Mesothelial cell of epicardium (in vitro differentiated cells): ENCODE measurements at regions not wholly inside any gene's neighbourhood (a gene's known extent, or its start where the extent isn't known, plus 50 kb on each side); places are given as distances from the start of the nearest gene placed in this dataset.

Source experiments
- DNase-seq, 2 experiments: peaks; one replicate each; pipeline ENCODE4 v3.0.0; 2021; ENCODE audit warnings: low spot score in 2 of 2; ENCODE audit not compliant: unreplicated experiment in 2 of 2
- H3K27ac Mint-ChIP-seq: 2 replicates; pipeline ENCODE4 v1.8.0; 2021; ENCODE audit warnings: mixed read lengths
- H3K27me3 Mint-ChIP-seq: 2 replicates; pipeline ENCODE4 v1.8.0; 2021; ENCODE audit warnings: low read depth, mixed read lengths
- H3K36me3 Mint-ChIP-seq: 2 replicates; pipeline ENCODE4 v1.8.0; 2021; ENCODE audit warnings: mixed read lengths
- H3K4me1 Mint-ChIP-seq: 2 replicates; pipeline ENCODE4 v1.8.0; 2021; ENCODE audit warnings: mixed read lengths
- H3K4me3 Mint-ChIP-seq: 2 replicates; pipeline ENCODE4 v1.8.0; 2021; ENCODE audit warnings: mild to moderate bottlenecking, moderate library complexity, mixed read lengths
- H3K9me3 Mint-ChIP-seq: 2 replicates; pipeline ENCODE4 v1.8.0; 2021; ENCODE audit warnings: mixed read lengths
- CTCF ChIP-seq: fragments of 200-600 bp; sonication (generic); IDR thresholded peaks from one replicate; pipeline ENCODE4 v1.5.0; 2021; ENCODE audit warnings: antibody characterized with exemption; ENCODE audit not compliant: unreplicated experiment

GRCh38 chr13:67827992-67828391 is 597.9 kb upstream of the PCDH9 start:
- H3K9me3 Mint-ChIP-seq: peaks cover 30% of the 10 kb centered on the region

DNA sequence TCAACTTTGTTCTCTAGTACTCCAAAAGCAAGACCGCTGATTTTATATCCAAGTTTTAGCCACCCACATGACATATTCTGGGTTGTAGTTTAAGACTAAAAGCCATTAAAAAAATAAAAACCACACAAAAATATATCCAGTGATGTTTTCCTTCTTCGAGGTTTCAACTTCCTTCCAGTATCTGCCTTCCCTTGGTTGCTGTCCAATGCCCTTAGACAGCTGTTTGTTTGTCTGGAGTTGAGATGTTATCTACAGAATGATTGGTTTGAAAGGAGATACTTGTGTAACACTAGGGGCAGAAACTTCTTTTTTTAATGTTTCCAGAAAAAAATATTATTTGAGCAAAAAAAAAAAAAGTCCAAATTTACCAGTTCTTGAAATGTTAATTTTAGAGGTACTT is 591.5 kb upstream of the PCDH9 start:
- no peak overlapping the region for H3K4me3 Mint-ChIP-seq
- peaks cover 1% of the 10 kb centered on the region for H3K36me3 Mint-ChIP-seq

More at GRCh38 chr13:67827992-67828391, 597.9 kb upstream of the PCDH9 start:
- no peak for DNase-seq
- peaks cover 13% of the 10 kb centered on the region for H3K4me1 Mint-ChIP-seq
- H3K27me3 Mint-ChIP-seq: no peaks in the 10 kb centered on the region
- no peak overlapping the region for H3K4me3 Mint-ChIP-seq
- peaks cover 1% of the 10 kb centered on the region for H3K36me3 Mint-ChIP-seq
- TF ChIP-seq CTCF: no peak
- H3K27ac Mint-ChIP-seq: no peak overlapping the region

GRCh38 chr13:67806796-67807195 is 576.7 kb upstream of the PCDH9 start:
- Mint-ChIP-seq H3K4me3 (no peak overlapping the region), H3K27me3 (no peaks in the 10 kb centered on the region), H3K9me3 (peaks cover 9% of the 10 kb centered on the region), H3K27ac (no peak overlapping the region), H3K4me1 (peaks cover 3% of the 10 kb centered on the region), H3K36me3 (peaks cover 4% of the 10 kb centered on the region)
- DNase-seq: no peak
- no peak for TF ChIP-seq CTCF

More for the DNA sequence above, 591.5 kb upstream of the PCDH9 start:
- Mint-ChIP-seq H3K27me3 (no peaks in the 10 kb centered on the region), H3K4me1 (no peaks in the 10 kb centered on the region), H3K9me3 (peaks cover 13% of the 10 kb centered on the region), H3K27ac (no peak overlapping the region)
- no peak for TF ChIP-seq CTCF
- no peak for DNase-seq

GRCh38 chr13:67803118-67803517 is 573.0 kb upstream of the PCDH9 start:
- Mint-ChIP-seq H3K9me3 (peaks cover 18% of the 10 kb centered on the region), H3K36me3 (peaks cover 4% of the 10 kb centered on the region), H3K4me1 (peaks cover 3% of the 10 kb centered on the region), H3K4me3 (no peak overlapping the region), H3K27me3 (no peaks in the 10 kb centered on the region), H3K27ac (no peak overlapping the region)
- DNase-seq: no peak
- TF ChIP-seq CTCF: no peak

- no peak for DNase-seq
- Mint-ChIP-seq H3K36me3 (no peaks in the 10 kb centered on the region), H3K4me3 (no peak overlapping the region), H3K9me3 (peaks cover 5% of the 10 kb centered on the region), H3K4me1 (peaks cover 22% of the 10 kb centered on the region), H3K27ac (no peak overlapping the region), H3K27me3 (no peaks in the 10 kb centered on the region)
- no peak for TF ChIP-seq CTCF
These were observed 562.1 kb upstream of the PCDH9 start for GRCh38 chr13:67792151-67792676.

GRCh38 chr13:67791047-67791446 is 560.9 kb upstream of the PCDH9 start:
- H3K27ac Mint-ChIP-seq: no peak overlapping the region
- no peaks in the 10 kb centered on the region for H3K36me3 Mint-ChIP-seq
- DNase-seq: no peak
- no peak overlapping the region for H3K4me3 Mint-ChIP-seq
- peaks cover 22% of the 10 kb centered on the region for H3K4me1 Mint-ChIP-seq
- H3K27me3 Mint-ChIP-seq: no peaks in the 10 kb centered on the region
- H3K9me3 Mint-ChIP-seq: peaks cover 5% of the 10 kb centered on the region
- no peak for TF ChIP-seq CTCF
